ENCODE measurements at regions not wholly inside any gene's neighbourhood (a gene's known extent, or its start where the extent isn't known, plus 50 kb on each side); places are given as distances from the start of the nearest gene placed in this dataset.
"Not testable (repeated sequence)": the region's sequence is repeated elsewhere in the genome, so short reads cannot be mapped to it uniquely, and the experiment has no call there.

DNA sequence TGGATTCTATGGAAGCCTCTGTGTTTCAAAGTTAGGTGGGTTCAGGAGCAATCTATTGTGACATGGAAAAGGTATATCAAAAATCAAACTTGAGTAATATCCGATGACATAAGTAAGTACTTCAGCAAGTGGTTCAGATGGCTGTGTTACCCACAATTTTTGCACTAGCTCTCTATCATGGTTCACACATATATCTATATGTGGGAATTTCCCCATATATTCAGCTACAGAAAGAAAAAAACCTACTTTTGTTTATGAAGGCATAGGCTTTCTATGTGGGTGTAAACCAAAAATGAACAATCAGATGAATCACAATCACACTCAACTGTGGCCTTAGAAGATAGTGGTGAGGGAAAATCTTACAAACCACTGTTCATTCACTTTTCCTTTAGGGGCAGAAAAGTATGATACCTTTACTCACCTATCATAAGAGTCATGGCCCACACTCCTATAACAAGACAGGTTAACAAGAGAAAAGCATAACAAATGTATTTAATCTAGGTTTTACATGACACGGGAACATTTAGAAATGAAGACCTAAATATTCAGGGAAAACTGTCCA is 449.6 kb upstream of the HTR1E start:
- no peaks in the 10 kb centered on the region for H3K27me3 ChIP-seq (ENCODE audit: insufficient read depth, poor library complexity, severe bottlenecking)

GRCh38 chr6:86478316-86478715 is 459.0 kb upstream of the HTR1E start:
- not testable (repeated sequence) for H3K27me3 ChIP-seq (ENCODE audit: insufficient read depth, poor library complexity, severe bottlenecking); H3K27ac ChIP-seq (replicated peaks); H3K4me3 ChIP-seq (replicated peaks; ENCODE audit: insufficient read depth, low read length); DNase-seq (ENCODE audit: low read depth in 1 of 2, low spot score in 1 of 2)

More for the DNA sequence above, 449.6 kb upstream of the HTR1E start:
- H3K4me3 ChIP-seq (replicated peaks; ENCODE audit: insufficient read depth, low read length), result no peak overlapping the region
- no peak for DNase-seq (ENCODE audit: low read depth in 1 of 2, low spot score in 1 of 2)
- no peak overlapping the region for H3K27ac ChIP-seq (replicated peaks)
- no peak for TF ChIP-seq POLR2AphosphoS5 (IDR thresholded peaks at IDR 0.05; ENCODE audit: low read depth)
- no peak for TF ChIP-seq GABPA (IDR thresholded peaks at IDR 0.05; ENCODE audit: low read depth)
- TF ChIP-seq REST (IDR thresholded peaks at IDR 0.05; ENCODE audit: insufficient replicate concordance, low read depth), result no peak
- no peak for TF ChIP-seq CTCF (IDR thresholded peaks at IDR 0.05; ENCODE audit: insufficient read depth, low read length)
- TF ChIP-seq SPI1 (IDR thresholded peaks at IDR 0.05; ENCODE audit: borderline replicate concordance, low read depth), result no peak

GRCh38 chr6:86477500-86478148 is 459.7 kb upstream of the HTR1E start:
- no peaks in the 10 kb centered on the region for H3K27me3 ChIP-seq (ENCODE audit: insufficient read depth, poor library complexity, severe bottlenecking)
- no peak for TF ChIP-seq GABPA (IDR thresholded peaks at IDR 0.05; ENCODE audit: low read depth)
- TF ChIP-seq CTCF (IDR thresholded peaks at IDR 0.05; ENCODE audit: insufficient read depth, low read length), result no peak
- TF ChIP-seq SPI1 (IDR thresholded peaks at IDR 0.05; ENCODE audit: borderline replicate concordance, low read depth), result no peak
- TF ChIP-seq REST (IDR thresholded peaks at IDR 0.05; ENCODE audit: insufficient replicate concordance, low read depth), result no peak
- no peak for TF ChIP-seq POLR2AphosphoS5 (IDR thresholded peaks at IDR 0.05; ENCODE audit: low read depth)
- H3K4me3 ChIP-seq (replicated peaks; ENCODE audit: insufficient read depth, low read length), result no peak overlapping the region
- no peak for DNase-seq (ENCODE audit: low read depth in 1 of 2, low spot score in 1 of 2)
- H3K27ac ChIP-seq (replicated peaks), result no peak overlapping the region

GRCh38 chr6:86476311-86476710 is 461.0 kb upstream of the HTR1E start:
- TF ChIP-seq SPI1 (IDR thresholded peaks at IDR 0.05; ENCODE audit: borderline replicate concordance, low read depth), result no peak
- TF ChIP-seq POLR2AphosphoS5 (IDR thresholded peaks at IDR 0.05; ENCODE audit: low read depth), result no peak
- TF ChIP-seq CTCF (IDR thresholded peaks at IDR 0.05; ENCODE audit: insufficient read depth, low read length), result no peak
- no peak for TF ChIP-seq REST (IDR thresholded peaks at IDR 0.05; ENCODE audit: insufficient replicate concordance, low read depth)
- TF ChIP-seq GABPA (IDR thresholded peaks at IDR 0.05; ENCODE audit: low read depth), result no peak
- Histone ChIP-seq H3K27me3 (ENCODE audit: insufficient read depth, poor library complexity, severe bottlenecking) (no peaks in the 10 kb centered on the region), H3K27ac (replicated peaks) (no peak overlapping the region), H3K4me3 (replicated peaks; ENCODE audit: insufficient read depth, low read length) (no peak overlapping the region)
- DNase-seq (ENCODE audit: low read depth in 1 of 2, low spot score in 1 of 2), result no peak
